IMR-90 (cell line): ENCODE measurements at regions not wholly inside any gene's neighbourhood (a gene's known extent, or its start where the extent isn't known, plus 50 kb on each side); places are given as distances from the start of the nearest gene placed in this dataset.

Experiments
- ATAC-seq: fragments of 200-7000 bp; cut with Tn5 transposase; 2 replicates; pipeline ENCODE4 v1.9.1; 2020; ENCODE audit warnings: low read depth, mild to moderate bottlenecking, moderate library complexity
- BruUV-seq: library from RNA; stranded (reverse); fragments of 400-500 nt; replicated peaks from 2 replicates; lab custom pipeline; 2021; lab: Mats Ljungman, UMichigan
- CTCF ChIA-PET: fragments of 300-600 bp; formaldehyde crosslinking; extraction: SDS; loops from one replicate; lab custom pipeline; 2021; ENCODE audit warnings: antibody characterized with exemption; lab: Yijun Ruan, JAX
- POLR2A ChIA-PET: fragments of 300-600 bp; sonication (Branson Sonifier 250); formaldehyde crosslinking; loops from one replicate; lab custom pipeline; 2022; ENCODE audit warnings: antibody characterized with exemption; ENCODE audit not compliant: unreplicated experiment; lab: Charles Lee
- DNase-seq: peaks from one replicate; pipeline ENCODE4 v3.0.0; 2013
- H2AFZ ChIP-seq: replicated peaks from 2 replicates; pipeline ENCODE3; 2013; ENCODE audit warnings: low read length, mild to moderate bottlenecking; ENCODE audit not compliant: poor library complexity
- H2AK5ac ChIP-seq: 2 replicates; pipeline ENCODE4 v1.6.1; 2013; ENCODE audit warnings: low read depth, low read length, inconsistent platforms
- H2AK9ac ChIP-seq: replicated peaks from 2 replicates; pipeline ENCODE3; 2013; ENCODE audit warnings: mild to moderate bottlenecking, low read depth, low read length, moderate library complexity; ENCODE audit not compliant: poor library complexity
- H2BK120ac ChIP-seq: 2 replicates; pipeline ENCODE4 v1.6.1; 2013; ENCODE audit warnings: low read depth, low read length, inconsistent platforms
- H2BK15ac ChIP-seq: 3 replicates; pipeline ENCODE4 v1.6.1; 2013; ENCODE audit warnings: low read depth, low read length, inconsistent platforms
- H2BK20ac ChIP-seq: 2 replicates; pipeline ENCODE4 v1.6.1; 2013; ENCODE audit warnings: low read depth, mild to moderate bottlenecking, inconsistent platforms, low read length, moderate library complexity
- H2BK5ac ChIP-seq: 2 replicates; pipeline ENCODE4 v1.6.1; 2013; ENCODE audit warnings: mild to moderate bottlenecking, low read depth, low read length, inconsistent platforms; ENCODE audit not compliant: poor library complexity, severe bottlenecking
- H3K14ac ChIP-seq: replicated peaks from 2 replicates; pipeline ENCODE4 v1.6.1; 2013; ENCODE audit warnings: low read depth, low read length, inconsistent platforms
- H3K18ac ChIP-seq: 2 replicates; pipeline ENCODE4 v1.6.1; 2013; ENCODE audit warnings: low read depth, low read length, control low read depth
- H3K23ac ChIP-seq: 2 replicates; pipeline ENCODE4 v1.6.1; 2013; ENCODE audit warnings: low read depth, low read length, inconsistent platforms
- H3K27ac ChIP-seq: 2 replicates; pipeline ENCODE4 v1.5.1; 2013; ENCODE audit warnings: mild to moderate bottlenecking, control low read depth, low read length; ENCODE audit not compliant: insufficient read depth
- H3K27me3 ChIP-seq: 2 replicates; pipeline ENCODE4 v1.6.1; 2013; ENCODE audit warnings: low read length; ENCODE audit not compliant: control insufficient read depth, insufficient read depth
- H3K36me3 ChIP-seq: 2 replicates; pipeline ENCODE4 v1.6.1; 2013; ENCODE audit warnings: low read length, mixed read lengths; ENCODE audit not compliant: control insufficient read depth, insufficient read depth
- H3K4ac ChIP-seq: 2 replicates; pipeline ENCODE4 v1.6.1; 2013; ENCODE audit warnings: low read depth, low read length, inconsistent platforms
- H3K4me1 ChIP-seq: 2 replicates; pipeline ENCODE4 v1.6.1; 2013; ENCODE audit warnings: low read length, mixed read lengths; ENCODE audit not compliant: control insufficient read depth, insufficient read depth
- H3K4me2 ChIP-seq: 2 replicates; pipeline ENCODE4 v1.6.1; 2013; ENCODE audit warnings: low read depth, mild to moderate bottlenecking, control low read depth, low read length, moderate library complexity
- H3K4me3 ChIP-seq: 2 replicates; pipeline ENCODE4 v1.5.1; 2013; ENCODE audit warnings: low read depth, mild to moderate bottlenecking, control low read depth, low read length, moderate library complexity; ENCODE audit not compliant: insufficient read depth
- H3K56ac ChIP-seq: 2 replicates; pipeline ENCODE4 v1.6.1; 2013; ENCODE audit warnings: low read length, inconsistent platforms; ENCODE audit not compliant: insufficient read depth; ENCODE audit errors: extremely low read depth
- H3K79me1 ChIP-seq, 2 experiments: 2 replicates each; pipeline ENCODE4 v1.6.1; 2013; ENCODE audit warnings: low read length in 2 of 2, inconsistent platforms in 1 of 2, low read depth in 1 of 2
- H3K9ac ChIP-seq: 2 replicates; pipeline ENCODE4 v1.6.1; 2013; ENCODE audit warnings: low read depth, low read length, control low read depth
- H3K9me1 ChIP-seq: 2 replicates; pipeline ENCODE4 v1.6.1; 2013; ENCODE audit warnings: low read length, inconsistent platforms; ENCODE audit not compliant: insufficient read depth
- H3K9me3 ChIP-seq: 2 replicates; pipeline ENCODE4 v1.6.1; 2013; ENCODE audit warnings: low read length; ENCODE audit not compliant: control insufficient read depth, insufficient read depth
- H4K20me1 ChIP-seq: 2 replicates; pipeline ENCODE4 v1.6.1; 2013; ENCODE audit warnings: low read length, inconsistent platforms; ENCODE audit not compliant: insufficient read depth
- H4K5ac ChIP-seq: 2 replicates; pipeline ENCODE4 v1.6.1; 2013; ENCODE audit warnings: mild to moderate bottlenecking, low read depth, low read length, control low read depth
- H4K8ac ChIP-seq, 2 experiments: 2 replicates each; pipeline ENCODE4 v1.6.1; 2013; ENCODE audit warnings: low read depth in 2 of 2, low read length in 2 of 2, control low read depth in 1 of 2, inconsistent platforms in 1 of 2
- H4K91ac ChIP-seq: 2 replicates; pipeline ENCODE4 v1.6.1; 2013; ENCODE audit warnings: low read depth, low read length, inconsistent platforms; ENCODE audit not compliant: insufficient read depth
- CHD1 ChIP-seq: IDR thresholded peaks from 2 replicates; pipeline ENCODE4 v1.6.1; 2012; ENCODE audit warnings: low read depth, low read length, improper control_type of control experiment
- CTCF ChIP-seq: conservative IDR thresholded peaks from 2 replicates; pipeline ENCODE4 v1.5.1; 2012; ENCODE audit warnings: mild to moderate bottlenecking, low read depth, low read length, improper control_type of control experiment
- ELK1 ChIP-seq: fragments of 150-350 bp; IDR thresholded peaks from 2 replicates; pipeline ENCODE4 v1.6.1; 2016; ENCODE audit warnings: low read depth, mild to moderate bottlenecking, low read length, moderate library complexity, borderline replicate concordance
- MXI1 ChIP-seq: IDR thresholded peaks from 2 replicates; pipeline ENCODE4 v1.6.1; 2012; ENCODE audit warnings: low read depth, mild to moderate bottlenecking, low read length, moderate library complexity, borderline replicate concordance
- RAD21 ChIP-seq: IDR thresholded peaks from 2 replicates; pipeline ENCODE4 v1.6.1; 2012; ENCODE audit warnings: low read length, improper control_type of control experiment
- WGBS, 2 experiments: methylation state at CpG; one replicate each; pipeline versions ENCODE4 v1.1.5 to v1.1.7; 2013; ENCODE audit warnings: missing lambda C conversion rate in 2 of 2; ENCODE audit not compliant: insufficient read length in 1 of 2; ENCODE audit errors: extremely low coverage in 2 of 2; 5-methylcytosine and 5-hydroxymethylcytosine counted together
- dilution Hi-C: fragments of 300-500 bp; cut with HindIII; formaldehyde crosslinking; loops from one replicate; pipeline ENCODE4 v1.14.3; 2018; ENCODE audit warnings: low sequenced_read_pairs; ENCODE audit not compliant: unreplicated experiment
- in situ Hi-C: fragments of 300-500 bp; cut with MboI; formaldehyde crosslinking; loops from 3 replicates; pipeline ENCODE4 v1.14.3; 2019; ENCODE audit warnings: low sequenced_read_pairs, inconsistent platforms, mixed read lengths
- intact Hi-C: fragments of 100-400 bp; cut with micrococcal nuclease; formaldehyde crosslinking; loops from 2 replicates; pipeline ENCODE4 v1.10.0; 2022

GRCh38 chr2:116580209-116580608, 1234.3 kb upstream of the DDX18 start:
- ATAC-seq = no peak
- no peak overlapping the region for H3K18ac ChIP-seq
- no peaks in the 10 kb centered on the region for H3K9me1 ChIP-seq
- TF ChIP-seq MXI1 = no peak
- TF ChIP-seq CHD1 = no peak
- no peak for TF ChIP-seq RAD21
- no peak for TF ChIP-seq CTCF
- TF ChIP-seq ELK1 = no peak
- no TSS peak for BruUV-seq
- H4K5ac ChIP-seq = no peak overlapping the region
- no peaks in the 10 kb centered on the region for H4K20me1 ChIP-seq
- no peak overlapping the region for H3K56ac ChIP-seq
- no peaks in the 10 kb centered on the region for H3K36me3 ChIP-seq
- H3K79me1 ChIP-seq = no peaks in the 10 kb centered on the region
- intact Hi-C loops = no loop called here
- no CpG with 5 or more reads among the region's 3 CpGs for WGBS, 2 experiments
- H2BK5ac ChIP-seq = no peak overlapping the region
- H4K91ac ChIP-seq = no peak overlapping the region
- no peak overlapping the region for H4K8ac ChIP-seq
- H2AK5ac ChIP-seq = no peak overlapping the region
- H3K9ac ChIP-seq = no peak overlapping the region
- H2AK9ac ChIP-seq = no peak overlapping the region
- no peak overlapping the region for H2BK20ac ChIP-seq
- no peaks in the 10 kb centered on the region for H3K4me1 ChIP-seq
- DNase-seq = no peak
- dilution Hi-C loops = no loop called here
- no peak overlapping the region for H3K4me3 ChIP-seq
- H3K14ac ChIP-seq = no peak overlapping the region
- no peak overlapping the region for H2AFZ ChIP-seq
- ChIA-PET CTCF (no interaction called here), POLR2A (no interaction called here)
- H3K4ac ChIP-seq = no peak overlapping the region
- in situ Hi-C loops = no loop called here
- no peaks in the 10 kb centered on the region for H3K27me3 ChIP-seq
- H3K23ac ChIP-seq = no peak overlapping the region
- H2BK15ac ChIP-seq = no peak overlapping the region
- no peak overlapping the region for H3K27ac ChIP-seq
- H3K9me3 ChIP-seq = peaks cover 13% of the 10 kb centered on the region
- no peak overlapping the region for H3K4me2 ChIP-seq
- H2BK120ac ChIP-seq = no peak overlapping the region
